HAP-1 (cell line): ENCODE measurements at regions not wholly inside any gene's neighbourhood (a gene's known extent, or its start where the extent isn't known, plus 50 kb on each side); places are given as distances from the start of the nearest gene placed in this dataset.

Experiments
- DNase-seq, 2 experiments: peaks; one replicate each; pipeline ENCODE4 v3.0.0-alpha.2; 2016 to 2020; ENCODE audit warnings: low spot score in 2 of 2
- H3K27me3 ChIP-seq: fragments of 250-450 bp; sonication (Bioruptor Pico); 2 replicates; pipeline ENCODE4 v1.5.1; 2020; ENCODE audit warnings: low read depth, mild to moderate bottlenecking, moderate library complexity
- H3K36me3 ChIP-seq: fragments of 250-450 bp; sonication (Bioruptor Pico); replicated peaks from 2 replicates; pipeline ENCODE4 v1.5.1; 2020; ENCODE audit warnings: mild to moderate bottlenecking
- H3K4me1 ChIP-seq: fragments of 250-450 bp; sonication (Bioruptor Pico); 2 replicates; pipeline ENCODE4 v1.5.1; 2020; ENCODE audit warnings: mild to moderate bottlenecking
- H3K4me3 ChIP-seq: fragments of 250-450 bp; sonication (Bioruptor Pico); 2 replicates; pipeline ENCODE4 v1.5.1; 2020; ENCODE audit warnings: mild to moderate bottlenecking, moderate library complexity
- H3K9me3 ChIP-seq: fragments of 250-450 bp; sonication (Bioruptor Pico); 2 replicates; pipeline ENCODE4 v1.5.1; 2020; ENCODE audit warnings: mild to moderate bottlenecking, moderate library complexity
- in situ Hi-C: fragments of 300-500 bp; cut with MboI; formaldehyde crosslinking; loops from 3 replicates; pipeline ENCODE4 v1.14.3; 2020; ENCODE audit warnings: low sequenced_read_pairs, inconsistent platforms, mixed read lengths

- H3K9me3 ChIP-seq = no peaks in the 10 kb centered on the region
- no peak overlapping the region for H3K4me3 ChIP-seq
- no peak for DNase-seq
- H3K36me3 ChIP-seq = no peaks in the 10 kb centered on the region
- H3K4me1 ChIP-seq = no peaks in the 10 kb centered on the region
- in situ Hi-C loops = no loop called here
- no peaks in the 10 kb centered on the region for H3K27me3 ChIP-seq
Measured at GRCh38 chr3:144762091-144762490, 790.5 kb downstream of the DIPK2A start.

DNA sequence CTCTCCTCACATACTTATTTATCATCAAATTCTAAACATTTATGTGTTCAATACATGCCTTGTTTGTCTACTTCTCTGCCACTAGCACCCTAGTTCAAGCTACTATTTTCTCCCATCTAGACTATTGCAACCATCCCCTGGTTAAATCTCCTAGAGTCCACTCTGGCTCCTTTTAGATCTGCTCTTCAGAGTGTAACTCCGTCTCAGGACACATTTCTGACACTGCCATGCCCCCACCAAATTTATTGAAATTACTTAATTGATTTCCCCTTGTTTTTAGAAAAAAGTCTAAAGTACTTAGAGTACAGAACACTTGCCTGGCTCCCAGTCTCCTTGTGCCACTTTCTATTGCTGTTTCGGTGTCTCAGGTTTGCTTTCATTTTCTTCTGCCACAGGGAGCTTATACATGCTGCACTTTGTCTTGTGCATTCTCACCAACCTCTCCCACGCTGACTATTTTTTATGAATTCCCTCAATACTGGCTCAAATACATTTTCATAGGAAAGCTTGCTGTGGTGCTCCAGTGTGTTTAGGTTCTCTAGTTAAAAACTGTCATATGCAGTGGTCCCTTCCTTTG, 792.3 kb downstream of the DIPK2A start:
- in situ Hi-C loops = no loop called here
- no peak for DNase-seq
- H3K4me3 ChIP-seq = no peak overlapping the region
- H3K27me3 ChIP-seq = no peaks in the 10 kb centered on the region
- H3K36me3 ChIP-seq = no peaks in the 10 kb centered on the region
- no peaks in the 10 kb centered on the region for H3K9me3 ChIP-seq
- H3K4me1 ChIP-seq = no peaks in the 10 kb centered on the region

DNA sequence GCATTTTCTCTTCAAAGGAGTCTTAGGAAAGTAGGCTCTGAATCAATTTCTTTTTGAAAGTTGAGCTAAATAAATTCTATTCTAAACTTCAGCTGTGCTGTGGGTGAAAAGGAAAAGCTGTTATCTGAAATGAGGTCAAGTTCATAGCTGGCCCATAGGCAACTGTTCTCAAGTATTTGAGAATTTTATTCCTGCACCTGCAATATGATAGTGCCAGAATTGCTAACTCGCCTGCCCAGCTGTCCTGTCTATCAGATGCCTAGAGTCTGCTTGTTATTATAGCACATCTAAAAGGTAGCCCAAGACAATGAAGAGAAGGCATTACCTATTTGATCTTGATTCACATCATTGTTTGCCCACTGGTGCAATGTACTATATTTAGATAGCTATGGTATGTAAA, 798.7 kb downstream of the DIPK2A start:
- Histone ChIP-seq H3K4me3 (no peak overlapping the region), H3K4me1 (no peaks in the 10 kb centered on the region), H3K36me3 (no peaks in the 10 kb centered on the region), H3K27me3 (no peaks in the 10 kb centered on the region), H3K9me3 (no peaks in the 10 kb centered on the region)
- in situ Hi-C loops = no loop called here
- DNase-seq = no peak

DNA sequence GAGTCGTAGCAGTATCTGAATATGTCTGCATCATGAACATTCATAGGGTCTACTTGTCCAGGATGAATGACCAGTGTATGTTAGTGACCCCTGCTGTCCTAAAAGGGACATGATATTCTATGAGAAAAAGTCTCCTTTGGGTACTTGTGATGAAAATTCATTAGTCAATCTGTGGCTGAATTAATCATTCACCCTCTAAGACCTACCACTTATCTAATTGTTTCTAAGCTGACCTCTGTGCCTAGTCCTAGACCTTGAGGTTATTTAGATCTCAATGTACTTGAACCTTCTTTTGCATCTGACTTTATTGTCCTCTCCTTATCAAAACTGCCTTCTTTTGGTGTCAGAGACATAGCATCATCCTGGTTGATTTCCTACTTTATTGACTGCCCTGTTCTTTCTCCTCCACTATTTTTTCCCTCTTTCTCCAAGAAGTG, 799.3 kb downstream of the DIPK2A start:
- Histone ChIP-seq H3K27me3 (no peaks in the 10 kb centered on the region), H3K4me3 (no peak overlapping the region), H3K4me1 (no peaks in the 10 kb centered on the region), H3K36me3 (no peaks in the 10 kb centered on the region), H3K9me3 (no peaks in the 10 kb centered on the region)
- DNase-seq = peak; percentile 15 to 40
- in situ Hi-C loops = no loop called here

- Histone ChIP-seq H3K4me1 (no peaks in the 10 kb centered on the region), H3K4me3 (no peak overlapping the region), H3K27me3 (no peaks in the 10 kb centered on the region), H3K36me3 (no peaks in the 10 kb centered on the region), H3K9me3 (no peaks in the 10 kb centered on the region)
- in situ Hi-C loops = no loop called here
- DNase-seq = no peak
Measured at GRCh38 chr3:144771381-144771870, 799.8 kb downstream of the DIPK2A start.

DNA sequence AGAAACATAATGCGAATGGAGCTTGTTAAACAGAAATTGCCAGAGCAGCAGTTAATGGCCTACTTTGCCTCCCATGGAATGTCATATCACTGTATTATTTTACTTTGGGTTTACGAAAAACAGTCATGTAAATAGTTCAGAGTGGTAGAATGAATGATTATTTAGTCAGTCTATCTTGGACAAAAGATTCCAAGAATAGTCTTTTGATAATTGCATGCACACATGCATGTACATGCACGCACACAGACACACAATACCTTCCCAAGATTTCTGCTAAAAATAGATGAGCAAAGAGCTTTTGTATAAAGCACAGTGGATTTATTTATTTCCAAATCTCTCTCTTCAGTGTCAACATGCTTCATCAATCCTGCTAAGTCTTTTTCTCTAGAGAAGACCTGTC, 800.7 kb downstream of the DIPK2A start:
- Histone ChIP-seq H3K36me3 (no peaks in the 10 kb centered on the region), H3K9me3 (no peaks in the 10 kb centered on the region), H3K4me3 (no peak overlapping the region), H3K4me1 (no peaks in the 10 kb centered on the region), H3K27me3 (no peaks in the 10 kb centered on the region)
- in situ Hi-C loops = no loop called here
- DNase-seq = no peak

DNA sequence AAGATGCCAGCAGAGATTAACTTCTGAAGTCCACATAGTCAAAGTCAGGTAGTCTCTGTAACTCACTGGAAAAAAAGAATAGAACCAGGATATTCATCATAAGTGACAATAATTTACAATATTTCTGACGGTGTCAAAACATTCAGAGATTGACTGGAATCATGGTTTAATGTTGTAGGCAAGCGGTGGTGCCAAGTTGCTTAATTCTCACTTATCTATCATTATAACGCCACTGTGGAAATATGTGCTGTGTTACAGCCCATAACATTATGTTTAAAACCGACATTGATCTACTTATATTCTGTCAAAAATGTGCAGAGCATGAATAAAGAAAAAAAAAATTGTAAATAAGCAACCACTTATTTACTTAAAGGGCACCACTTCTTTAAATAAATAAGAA, 801.7 kb downstream of the DIPK2A start:
- in situ Hi-C loops = no loop called here
- DNase-seq = no peak
- H3K4me3 ChIP-seq = no peak overlapping the region
- H3K9me3 ChIP-seq = no peaks in the 10 kb centered on the region
- no peaks in the 10 kb centered on the region for H3K27me3 ChIP-seq
- no peaks in the 10 kb centered on the region for H3K36me3 ChIP-seq
- no peaks in the 10 kb centered on the region for H3K4me1 ChIP-seq

DNA sequence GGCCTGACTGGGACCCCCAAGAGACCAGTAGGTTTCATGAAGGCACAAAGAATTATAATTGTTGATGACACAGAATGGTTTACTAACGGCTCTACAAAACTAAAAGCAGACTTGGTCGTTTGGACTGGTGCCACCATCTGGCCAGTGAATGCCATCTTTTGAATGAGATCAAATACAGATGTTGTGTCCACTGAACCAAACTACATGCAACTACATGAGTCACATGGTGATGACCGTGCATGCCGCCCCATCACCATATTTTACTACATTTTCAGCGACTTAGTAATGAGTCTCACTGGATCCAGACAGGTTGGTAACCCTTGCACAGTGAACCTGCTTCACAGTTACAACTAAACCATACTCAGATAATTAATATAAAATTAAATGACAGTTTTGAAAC, 803.3 kb downstream of the DIPK2A start:
- Histone ChIP-seq H3K36me3 (no peaks in the 10 kb centered on the region), H3K4me3 (no peak overlapping the region), H3K27me3 (no peaks in the 10 kb centered on the region), H3K9me3 (no peaks in the 10 kb centered on the region), H3K4me1 (no peaks in the 10 kb centered on the region)
- in situ Hi-C loops = no loop called here
- no peak for DNase-seq

DNA sequence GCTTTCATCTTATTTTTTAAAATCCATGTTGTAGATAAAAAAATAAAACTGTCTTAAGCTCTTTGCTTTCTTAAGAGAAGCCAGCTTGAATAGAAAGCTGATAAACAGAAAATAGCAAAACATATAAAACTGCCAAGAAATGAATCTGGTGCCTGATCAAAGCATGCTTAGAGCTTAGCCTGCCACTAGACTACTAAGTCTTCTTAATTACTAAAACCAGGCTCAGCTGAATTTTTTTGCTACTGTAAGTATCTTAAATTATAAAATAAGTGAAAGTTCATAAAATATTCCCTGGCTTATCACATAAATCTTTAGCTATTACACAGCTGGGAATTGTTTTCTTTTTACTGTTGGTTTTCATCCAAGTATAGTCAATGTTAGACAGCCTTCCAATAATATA, 803.9 kb downstream of the DIPK2A start:
- in situ Hi-C loops = no loop called here
- no peak for DNase-seq
- Histone ChIP-seq H3K4me3 (no peak overlapping the region), H3K27me3 (no peaks in the 10 kb centered on the region), H3K9me3 (no peaks in the 10 kb centered on the region), H3K36me3 (no peaks in the 10 kb centered on the region), H3K4me1 (no peaks in the 10 kb centered on the region)

GRCh38 chr3:144777906-144778305, 806.3 kb downstream of the DIPK2A start:
- no peaks in the 10 kb centered on the region for H3K9me3 ChIP-seq
- no peak for DNase-seq
- no peaks in the 10 kb centered on the region for H3K36me3 ChIP-seq
- H3K4me3 ChIP-seq = no peak overlapping the region
- H3K4me1 ChIP-seq = no peaks in the 10 kb centered on the region
- no peaks in the 10 kb centered on the region for H3K27me3 ChIP-seq
- in situ Hi-C loops = no loop called here

GRCh38 chr3:144791034-144791433, 819.4 kb downstream of the DIPK2A start:
- no peaks in the 10 kb centered on the region for H3K9me3 ChIP-seq
- DNase-seq = no peak
- in situ Hi-C loops = no loop called here
- no peaks in the 10 kb centered on the region for H3K36me3 ChIP-seq
- H3K27me3 ChIP-seq = no peaks in the 10 kb centered on the region
- H3K4me1 ChIP-seq = no peaks in the 10 kb centered on the region
- H3K4me3 ChIP-seq = no peak overlapping the region

DNA sequence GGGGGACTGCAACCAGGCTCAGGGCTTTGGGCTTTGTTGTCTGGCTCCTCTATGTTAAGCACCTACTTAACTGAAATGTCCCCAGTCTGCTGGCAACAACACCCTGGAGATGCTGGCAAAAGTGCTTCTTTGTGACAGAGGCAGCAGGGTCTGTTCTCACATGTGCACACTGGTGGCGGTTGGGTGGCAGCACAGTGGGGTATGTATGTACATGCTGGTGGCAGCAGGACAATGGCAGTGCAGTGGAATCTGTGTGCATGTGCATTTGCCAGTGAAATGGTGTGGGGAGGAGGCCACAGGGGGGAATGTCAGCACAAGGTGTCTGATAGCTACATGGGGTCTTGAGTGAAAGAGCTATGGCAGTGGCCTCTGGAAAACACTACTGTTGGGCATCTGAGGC, 830.3 kb downstream of the DIPK2A start:
- no peaks in the 10 kb centered on the region for H3K36me3 ChIP-seq
- DNase-seq = no peak
- no peaks in the 10 kb centered on the region for H3K4me1 ChIP-seq
- no peaks in the 10 kb centered on the region for H3K27me3 ChIP-seq
- in situ Hi-C loops = no loop called here
- H3K9me3 ChIP-seq = no peaks in the 10 kb centered on the region
- no peak overlapping the region for H3K4me3 ChIP-seq

DNA sequence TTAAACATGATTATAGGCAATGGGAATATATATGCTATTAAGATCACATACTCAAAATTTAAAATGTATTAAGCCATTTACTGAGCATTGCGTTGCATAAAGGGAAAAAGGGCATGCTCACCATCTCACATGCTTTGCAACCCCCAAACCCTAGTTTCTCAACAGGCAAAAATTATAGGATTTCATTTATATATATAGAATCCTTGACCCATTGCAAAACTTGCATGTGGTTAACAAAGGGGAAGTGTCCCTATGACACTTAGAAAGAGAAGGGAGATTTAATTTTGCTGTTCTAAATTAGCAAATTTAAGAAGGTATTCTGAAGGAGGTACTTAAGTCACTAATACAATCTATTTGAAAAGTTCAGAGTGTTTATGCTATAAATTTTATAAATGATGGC, 837.8 kb downstream of the DIPK2A start:
- in situ Hi-C loops = no loop called here
- no peak for DNase-seq
- Histone ChIP-seq H3K4me3 (no peak overlapping the region), H3K36me3 (no peaks in the 10 kb centered on the region), H3K4me1 (no peaks in the 10 kb centered on the region), H3K27me3 (no peaks in the 10 kb centered on the region), H3K9me3 (no peaks in the 10 kb centered on the region)

- no peaks in the 10 kb centered on the region for H3K36me3 ChIP-seq
- no peak for DNase-seq
- no peak overlapping the region for H3K4me3 ChIP-seq
- H3K9me3 ChIP-seq = no peaks in the 10 kb centered on the region
- in situ Hi-C loops = no loop called here
- H3K27me3 ChIP-seq = no peaks in the 10 kb centered on the region
- H3K4me1 ChIP-seq = no peaks in the 10 kb centered on the region
Measured at GRCh38 chr3:144810160-144810559, 838.5 kb downstream of the DIPK2A start.

DNA sequence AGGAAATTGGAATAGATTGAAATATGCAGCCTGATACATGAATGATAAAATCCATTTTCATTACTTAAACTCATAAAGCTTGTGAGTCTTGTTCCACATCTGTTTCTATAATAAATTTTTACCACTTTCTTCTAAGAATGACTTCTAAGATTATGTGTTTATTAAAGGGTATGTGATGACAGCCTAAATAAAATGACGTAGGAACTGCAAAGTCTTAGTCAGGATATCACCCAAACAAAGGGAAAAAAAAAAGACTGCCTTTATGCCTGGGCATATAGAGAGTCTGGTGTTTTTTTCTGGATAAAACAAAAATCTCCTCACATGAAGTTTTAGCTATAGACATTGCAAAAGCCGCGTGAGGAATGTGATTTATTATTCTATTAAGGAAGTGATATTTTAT, 844.0 kb downstream of the DIPK2A start:
- Histone ChIP-seq H3K4me1 (peaks cover 13% of the 10 kb centered on the region), H3K9me3 (no peaks in the 10 kb centered on the region), H3K36me3 (no peaks in the 10 kb centered on the region), H3K27me3 (no peaks in the 10 kb centered on the region), H3K4me3 (no peak overlapping the region)
- DNase-seq = peak in 1 of 2 experiments; percentile 5
- in situ Hi-C loops = no loop called here
